Aorta (tissue), 5 donors: ENCODE measurements at regions not wholly inside any gene's neighbourhood (a gene's known extent, or its start where the extent isn't known, plus 50 kb on each side); places are given as distances from the start of the nearest gene placed in this dataset.

Experiments
- ATAC-seq: fragments of 200-7000 bp; cut with Tn5 transposase; one replicate; pipeline ENCODE4 v1.9.1; 2022; ENCODE audit warnings: moderate library complexity; ENCODE audit not compliant: low FRiP score
- DNase-seq, 2 donors: peaks; one replicate each; pipeline ENCODE4 v3.0.0-alpha.2; 2020
- H3K27ac ChIP-seq, 2 donors: one replicate each; pipeline ENCODE4 v1.5.1; 2013; ENCODE audit warnings: low read length in 2 of 2, mild to moderate bottlenecking in 2 of 2, moderate library complexity in 2 of 2, control low read depth in 1 of 2, inconsistent platforms in 1 of 2, low read depth in 1 of 2
- H3K27me3 ChIP-seq, 2 donors: one replicate each; pipeline ENCODE4 v1.6.1; 2013; ENCODE audit warnings: control low read depth in 1 of 2, low read length in 1 of 2, mild to moderate bottlenecking in 1 of 2, moderate library complexity in 1 of 2; ENCODE audit not compliant: insufficient read depth in 2 of 2, control insufficient read depth in 1 of 2
- H3K36me3 ChIP-seq, 2 donors: one replicate each; pipeline ENCODE4 v1.6.1; 2013; ENCODE audit warnings: control low read depth in 1 of 2, low read length in 1 of 2, mild to moderate bottlenecking in 1 of 2; ENCODE audit not compliant: insufficient read depth in 2 of 2, control insufficient read depth in 1 of 2
- H3K4me1 ChIP-seq, 2 donors: one replicate each; pipeline ENCODE4 v1.6.1; 2013; ENCODE audit warnings: low read length in 2 of 2, control low read depth in 1 of 2, mild to moderate bottlenecking in 1 of 2, moderate library complexity in 1 of 2; ENCODE audit not compliant: insufficient read depth in 2 of 2, control insufficient read depth in 1 of 2
- H3K4me3 ChIP-seq, 2 donors: one replicate each; pipeline ENCODE4 v1.5.1; 2013; ENCODE audit warnings: low read length in 2 of 2, control low read depth in 1 of 2, mild to moderate bottlenecking in 1 of 2
- H3K9me3 ChIP-seq: one replicate; pipeline ENCODE4 v1.6.1; 2013; ENCODE audit warnings: mild to moderate bottlenecking, low read length; ENCODE audit not compliant: control insufficient read depth
- WGBS, 2 donors: extraction: QIAGEN DNeasy Blood & Tissue Kit; methylation state at CpG; one replicate each; pipeline ENCODE4 v1.1.7; 2013; 5-methylcytosine and 5-hydroxymethylcytosine counted together
- intact Hi-C, 2 donors: fragments of 100-400 bp; cut with DNase I; formaldehyde crosslinking; loops; one replicate each; pipeline versions ENCODE4 v1.14.2 to v1.15.0; 2022
- donor health status: healthy with polysubstance abuse.
- donor health status: Bipolar disorder and iron deficiency.
- donor health status: DM: no; HTN: no; CAD: no.
- donor health status: DM: no; HTN: no; CAD: no.
- donor health status: DM: yes; HTN: yes; CAD: no.

DNA sequence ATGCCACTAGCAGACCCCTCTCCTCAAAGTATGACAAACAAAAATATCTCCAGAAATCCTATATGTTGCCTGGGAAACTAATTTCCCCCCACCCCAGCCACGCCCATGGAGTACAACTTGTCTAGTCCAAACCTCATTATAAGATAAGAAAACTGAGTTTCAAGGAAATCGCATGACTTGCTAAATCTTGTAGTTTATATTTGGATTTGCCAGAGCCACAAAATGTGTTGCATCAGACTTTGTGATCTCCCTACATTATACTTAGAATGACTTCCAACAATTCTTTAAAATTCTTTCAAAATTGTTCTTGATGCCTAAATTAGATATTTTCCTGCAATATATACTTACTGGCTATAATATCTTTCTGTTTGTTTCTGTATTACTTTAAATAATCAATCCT lies 1034.4 kb downstream of the IGSF11 start:
- intact Hi-C loops: loop anchor here in 1 of 2 donors (10.0 kb wide), 1 partner anchor 1225 kb away; no protein-coding TSS in a partner anchor
- no peak for DNase-seq
- no peak overlapping the region for H3K4me3 ChIP-seq
- H3K9me3 ChIP-seq: no peaks in the 10 kb centered on the region
- no peaks in the 10 kb centered on the region for H3K4me1 ChIP-seq
- no peak overlapping the region for H3K27ac ChIP-seq
- H3K27me3 ChIP-seq: no peaks in the 10 kb centered on the region
- no peak for ATAC-seq
- WGBS, 2 donors: 72 to 80% methylated on average over 2 of the region's 2 CpGs
- H3K36me3 ChIP-seq: no peaks in the 10 kb centered on the region

GRCh38 chr3:118001380-118001779 lies 1033.3 kb downstream of the IGSF11 start:
- H3K9me3 ChIP-seq: no peaks in the 10 kb centered on the region
- ATAC-seq (no peak), DNase-seq (no peak)
- H3K4me1 ChIP-seq: no peaks in the 10 kb centered on the region
- 6 to 19% methylated on average over 2 of the region's 2 CpGs for WGBS, 2 donors
- H3K4me3 ChIP-seq: no peak overlapping the region
- H3K27me3 ChIP-seq: no peaks in the 10 kb centered on the region
- no peaks in the 10 kb centered on the region for H3K36me3 ChIP-seq
- intact Hi-C loops: loop anchor here in 1 of 2 donors (10.0 kb wide), 1 partner anchor 1227 kb away; no protein-coding TSS in a partner anchor
- H3K27ac ChIP-seq: no peak overlapping the region

DNA sequence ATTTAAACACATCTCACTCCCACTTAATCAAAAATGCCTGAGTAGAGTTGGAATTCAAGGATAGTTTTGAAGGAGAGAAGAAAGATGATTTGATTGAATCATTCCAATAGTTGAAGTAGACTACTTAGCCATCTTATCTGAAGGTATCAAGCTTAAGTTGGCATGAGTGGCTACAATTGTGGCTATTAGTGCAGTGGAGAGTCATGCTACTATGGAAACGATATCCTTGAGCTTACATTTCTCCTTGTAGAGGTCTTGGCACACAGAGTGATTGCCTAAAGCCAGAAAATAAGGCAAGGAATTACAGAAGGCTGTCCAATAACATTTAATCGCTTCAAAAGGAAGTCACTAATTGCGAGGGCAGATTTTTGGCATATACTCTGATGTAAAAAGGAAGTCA lies 1022.7 kb downstream of the IGSF11 start:
- Histone ChIP-seq H3K36me3 (no peaks in the 10 kb centered on the region), H3K4me3 (no peak overlapping the region), H3K9me3 (peaks cover 2% of the 10 kb centered on the region), H3K27me3 (no peaks in the 10 kb centered on the region), H3K27ac (no peak overlapping the region), H3K4me1 (no peaks in the 10 kb centered on the region)
- no peak for DNase-seq
- no peak for ATAC-seq
- 57% methylated on average over 3 of the region's 3 CpGs for WGBS, 2 donors
- intact Hi-C loops: no loop called here

- no peaks in the 10 kb centered on the region for H3K36me3 ChIP-seq
- DNase-seq (no peak), ATAC-seq (no peak)
- H3K4me3 ChIP-seq: no peak overlapping the region
- WGBS, 2 donors: 47 to 51% methylated on average over 2 of the region's 2 CpGs
- H3K27me3 ChIP-seq: no peaks in the 10 kb centered on the region
- no peak overlapping the region for H3K27ac ChIP-seq
- intact Hi-C loops: no loop called here
- no peaks in the 10 kb centered on the region for H3K9me3 ChIP-seq
- H3K4me1 ChIP-seq: no peaks in the 10 kb centered on the region
Measured at GRCh38 chr3:118029049-118029448, 1005.6 kb downstream of the IGSF11 start.

DNA sequence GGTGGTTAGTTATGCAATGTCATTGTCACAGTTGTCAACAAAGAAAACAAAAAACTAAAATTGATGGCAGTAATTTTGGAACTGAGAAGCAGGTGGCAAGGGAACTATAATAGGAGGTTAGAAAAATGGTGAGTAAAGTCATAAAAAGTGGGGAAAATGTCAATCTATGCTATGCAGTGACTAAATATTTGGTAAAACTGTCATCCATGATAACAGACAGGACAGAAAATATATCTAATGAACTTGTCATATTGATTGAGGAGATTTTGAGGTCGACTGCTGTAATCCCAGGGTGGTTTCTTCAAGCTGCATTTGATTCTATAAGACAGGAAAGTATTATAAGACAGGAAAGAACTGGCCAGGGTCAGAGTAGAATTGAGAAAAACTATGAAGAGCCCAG lies 998.4 kb downstream of the IGSF11 start:
- Histone ChIP-seq H3K27me3 (no peaks in the 10 kb centered on the region), H3K27ac (no peak overlapping the region), H3K4me1 (no peaks in the 10 kb centered on the region), H3K36me3 (no peaks in the 10 kb centered on the region), H3K4me3 (no peak overlapping the region), H3K9me3 (no peaks in the 10 kb centered on the region)
- no peak for ATAC-seq
- 31 to 33% methylated on average over 1 of the region's 1 CpG for WGBS, 2 donors
- no peak for DNase-seq
- intact Hi-C loops: no loop called here

DNA sequence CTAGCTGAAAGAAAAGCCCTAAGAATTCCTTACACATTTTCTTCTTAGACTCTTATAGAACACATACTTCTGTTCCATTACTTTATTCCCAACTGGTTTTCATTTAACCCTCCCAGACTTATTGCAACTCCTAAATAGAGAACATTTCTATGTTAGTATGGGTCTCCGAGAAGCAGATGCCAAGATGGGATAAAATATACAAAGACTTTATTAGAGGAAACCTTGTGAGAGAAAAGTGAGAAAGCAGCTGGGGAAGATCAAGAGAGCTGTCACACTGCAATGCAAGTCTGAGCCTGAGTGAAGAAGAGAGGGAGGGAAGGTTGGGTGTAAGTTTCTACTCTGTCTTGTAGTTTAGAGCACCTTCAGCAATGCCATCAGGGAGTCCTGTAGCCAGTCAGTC lies 979.3 kb downstream of the IGSF11 start:
- DNase-seq: no peak
- Histone ChIP-seq H3K4me3 (no peak overlapping the region), H3K4me1 (no peaks in the 10 kb centered on the region), H3K9me3 (peaks cover 2% of the 10 kb centered on the region), H3K36me3 (no peaks in the 10 kb centered on the region), H3K27ac (no peak overlapping the region), H3K27me3 (no peaks in the 10 kb centered on the region)
- intact Hi-C loops: no loop called here
- no peak for ATAC-seq
- 0% methylated on average over 1 of the region's 1 CpG for WGBS, 2 donors

DNA sequence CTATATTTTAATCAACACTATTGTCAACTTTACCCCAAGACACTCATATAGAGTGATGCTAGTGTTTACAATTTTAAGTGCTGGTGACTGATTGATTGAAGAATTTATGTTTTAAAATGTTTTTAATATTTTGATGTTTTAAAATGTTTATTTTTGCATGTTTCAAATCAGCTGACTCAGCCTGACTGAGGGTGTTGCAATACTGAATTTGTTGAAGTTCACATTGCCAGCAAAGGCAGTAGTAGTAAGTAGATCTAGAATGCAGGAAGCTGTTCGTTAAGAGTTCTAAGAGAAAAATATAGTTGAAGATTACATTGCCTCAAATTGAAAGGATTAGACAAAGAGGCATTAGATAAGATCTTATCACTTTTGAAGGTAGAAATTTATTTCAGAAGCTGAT lies 977.6 kb downstream of the IGSF11 start:
- WGBS, 2 donors: 61 to 65% methylated on average over 1 of the region's 1 CpG
- no peak for DNase-seq
- Histone ChIP-seq H3K27me3 (no peaks in the 10 kb centered on the region), H3K4me3 (no peak overlapping the region), H3K4me1 (no peaks in the 10 kb centered on the region), H3K36me3 (no peaks in the 10 kb centered on the region), H3K9me3 (peaks cover 2% of the 10 kb centered on the region), H3K27ac (no peak overlapping the region)
- ATAC-seq: no peak
- intact Hi-C loops: no loop called here

- no peak overlapping the region for H3K27ac ChIP-seq
- intact Hi-C loops: no loop called here
Measured at GRCh38 chr3:118059096-118059495, 975.5 kb downstream of the IGSF11 start.

DNA sequence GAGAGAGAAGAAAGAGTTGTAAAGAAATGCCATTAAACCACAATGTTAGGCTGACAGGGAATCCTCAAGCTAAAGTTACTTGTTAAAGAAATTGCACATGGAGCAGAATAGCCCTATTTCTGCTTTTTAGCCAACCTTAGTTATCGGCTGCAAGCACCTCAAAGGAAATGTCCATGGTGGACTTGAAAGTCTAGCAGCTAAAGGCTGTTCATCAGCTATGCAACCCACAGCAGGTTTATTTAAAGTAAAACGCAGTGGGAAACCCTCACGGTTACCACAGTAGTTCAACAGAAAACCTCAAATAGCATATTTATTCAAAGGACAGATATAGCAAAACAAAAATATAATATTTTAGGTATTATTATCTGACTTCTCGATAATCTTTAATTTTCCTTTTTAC lies 967.2 kb downstream of the IGSF11 start:
- DNase-seq: no peak
- Histone ChIP-seq H3K36me3 (no peaks in the 10 kb centered on the region), H3K4me3 (no peak overlapping the region), H3K9me3 (no peaks in the 10 kb centered on the region), H3K27me3 (no peaks in the 10 kb centered on the region), H3K4me1 (no peaks in the 10 kb centered on the region), H3K27ac (no peak overlapping the region)
- WGBS, 2 donors: 80 to 82% methylated on average over 4 of the region's 4 CpGs
- intact Hi-C loops: no loop called here
- no peak for ATAC-seq

More at GRCh38 chr3:118059096-118059495, 975.5 kb downstream of the IGSF11 start:
- Histone ChIP-seq H3K9me3 (peaks cover 2% of the 10 kb centered on the region), H3K36me3 (no peaks in the 10 kb centered on the region), H3K27me3 (no peaks in the 10 kb centered on the region), H3K4me3 (no peak overlapping the region), H3K4me1 (no peaks in the 10 kb centered on the region)
- no peak for DNase-seq
- no peak for ATAC-seq
